ENCODE measurements at regions not wholly inside any gene's neighbourhood (a gene's known extent, or its start where the extent isn't known, plus 50 kb on each side); places are given as distances from the start of the nearest gene placed in this dataset.

GRCh38 chr1:96508233-96508632 lies 213.4 kb upstream of the PTBP2 start:
- TF ChIP-seq ARID2 (CRISPR knock-in tag; IDR thresholded peaks at IDR 0.05; ENCODE audit: borderline replicate concordance), result no peak
- no peak for TF ChIP-seq MXD1 (CRISPR knock-in tag; IDR thresholded peaks at IDR 0.05)
- TF ChIP-seq FOXM1 (CRISPR knock-in tag; IDR thresholded peaks at IDR 0.05), result no peak
